HL-60/S4 treated with phorbol 12-myristate 13-acetate at 8.2 ng/mL for 4 days and 3 days (cell line): ENCODE measurements at regions not wholly inside any gene's neighbourhood (a gene's known extent, or its start where the extent isn't known, plus 50 kb on each side); places are given as distances from the start of the nearest gene placed in this dataset.
"Not testable (repeated sequence)": the region's sequence is repeated elsewhere in the genome, so short reads cannot be mapped to it uniquely, and the experiment has no call there.

Experiments used
- in situ Hi-C: fragments of 300-500 bp; cut with MboI; formaldehyde crosslinking; loops from 2 replicates; pipeline ENCODE4 v1.15.0; 2022; ENCODE audit warnings: low sequenced_read_pairs

DNA sequence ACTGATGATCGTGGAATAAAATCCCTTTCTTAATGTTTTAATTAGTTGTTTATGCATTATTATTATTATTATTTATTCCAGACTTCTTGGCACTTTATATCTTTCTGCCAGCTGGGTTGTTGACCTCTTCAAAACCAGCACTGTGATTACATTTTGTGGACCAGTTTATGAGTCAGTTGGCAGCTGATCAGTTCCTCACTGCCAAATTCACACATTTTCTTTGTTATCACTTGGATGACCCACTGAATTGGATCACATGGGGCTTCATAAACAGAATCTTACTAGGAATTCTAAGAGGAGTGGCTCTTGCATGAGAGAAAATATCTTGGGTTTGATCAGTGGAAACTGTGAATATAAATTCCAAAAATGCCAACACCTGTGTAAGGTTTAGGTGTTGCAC, 321.8 kb upstream of the SPRED2 start:
- in situ Hi-C loops: no loop called here

DNA sequence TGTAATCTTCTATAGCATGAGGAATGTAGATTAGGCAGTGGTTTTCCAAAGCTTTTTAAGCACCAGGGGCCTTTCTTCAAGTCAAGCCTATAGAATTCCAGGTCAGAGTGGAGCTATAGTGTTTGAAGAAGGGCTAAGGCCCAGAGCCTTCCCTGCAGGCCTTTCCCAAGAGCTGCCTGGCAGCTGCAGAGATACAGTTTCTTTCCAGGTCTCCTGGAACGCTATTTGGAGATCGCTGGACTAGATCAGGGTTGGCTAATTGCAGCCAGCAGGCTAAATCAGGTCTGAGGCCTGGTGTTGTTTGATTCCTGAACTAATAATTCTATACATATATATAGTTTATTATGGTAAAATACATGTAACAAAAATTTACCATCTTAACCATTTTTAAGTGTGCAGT, 319.0 kb upstream of the SPRED2 start:
- in situ Hi-C loops: no loop called here

- in situ Hi-C loops: no loop called here
Measured at GRCh38 chr2:65749545-65749944, 317.1 kb upstream of the SPRED2 start.

GRCh38 chr2:65747875-65748274, 315.5 kb upstream of the SPRED2 start:
- in situ Hi-C loops: not testable (repeated sequence)

DNA sequence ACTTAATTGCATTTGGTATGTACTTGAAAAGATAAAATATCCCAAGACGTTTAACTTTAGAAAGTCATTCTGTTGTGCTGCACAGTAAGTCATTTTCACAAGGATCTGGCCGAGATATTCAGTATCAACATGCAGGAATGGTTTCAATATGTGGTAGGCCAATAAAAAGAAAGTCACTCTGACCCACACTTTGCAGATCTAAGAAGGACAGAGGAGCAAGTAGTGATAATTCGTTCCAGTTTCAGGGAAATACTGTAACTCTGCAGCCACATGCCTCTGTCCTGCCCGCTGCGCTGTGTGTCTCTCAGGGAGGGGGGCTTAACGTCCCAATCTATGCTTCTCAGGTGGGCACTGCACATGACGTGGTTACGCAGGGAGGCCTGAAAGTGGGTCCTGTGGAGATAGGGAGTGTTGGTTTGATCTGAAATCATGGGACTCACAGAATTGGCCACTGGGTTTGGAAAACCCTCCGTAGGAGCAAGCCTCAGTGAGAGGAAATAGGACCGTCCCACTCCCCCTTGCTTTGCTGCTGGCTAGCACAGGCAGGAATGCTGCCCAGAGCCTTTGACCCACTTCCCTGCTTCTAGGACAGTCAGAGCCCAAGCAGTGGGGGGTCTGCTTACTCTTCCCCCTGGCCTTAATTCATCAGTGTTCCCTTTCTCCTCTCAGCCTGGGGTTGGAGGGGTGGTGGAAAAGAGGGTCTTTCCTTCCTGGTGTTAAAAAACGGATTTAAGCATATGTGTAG, 314.7 kb upstream of the SPRED2 start:
- in situ Hi-C loops: no loop called here

DNA sequence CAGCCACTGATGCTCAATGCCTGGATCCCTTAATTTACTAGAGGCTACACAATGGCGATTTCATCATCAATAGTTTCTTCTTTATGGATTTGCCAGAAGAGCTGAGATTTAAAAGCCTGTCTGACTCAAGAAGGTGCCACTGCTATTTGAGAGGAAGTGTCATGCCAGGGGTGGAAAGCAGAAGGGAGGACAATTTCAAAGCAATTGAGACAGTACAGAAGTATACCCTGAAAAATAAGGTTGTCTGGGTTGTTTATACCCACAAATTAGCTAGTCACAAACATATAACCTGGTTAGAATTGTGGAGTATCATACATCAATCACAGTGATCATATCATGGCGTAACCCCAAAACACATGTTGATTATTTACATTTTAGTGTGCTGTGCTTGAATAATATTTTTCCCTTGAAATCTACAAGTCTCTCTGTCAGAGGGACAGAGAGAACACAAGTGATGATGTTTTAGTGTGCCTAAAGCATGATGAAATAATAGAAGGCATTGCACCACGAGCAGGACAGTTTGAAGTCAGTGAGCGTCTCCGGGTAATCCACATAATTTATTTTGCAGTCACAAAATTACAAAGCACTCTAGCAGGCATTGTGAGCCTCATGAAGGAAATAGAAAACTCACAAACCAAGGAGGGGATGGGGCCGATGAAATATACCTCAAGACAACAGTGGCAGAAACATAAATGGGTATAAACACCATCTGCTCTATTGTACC, 312.2 kb upstream of the SPRED2 start:
- in situ Hi-C loops: no loop called here

GRCh38 chr2:65742977-65743376, 310.6 kb upstream of the SPRED2 start:
- in situ Hi-C loops: no loop called here

DNA sequence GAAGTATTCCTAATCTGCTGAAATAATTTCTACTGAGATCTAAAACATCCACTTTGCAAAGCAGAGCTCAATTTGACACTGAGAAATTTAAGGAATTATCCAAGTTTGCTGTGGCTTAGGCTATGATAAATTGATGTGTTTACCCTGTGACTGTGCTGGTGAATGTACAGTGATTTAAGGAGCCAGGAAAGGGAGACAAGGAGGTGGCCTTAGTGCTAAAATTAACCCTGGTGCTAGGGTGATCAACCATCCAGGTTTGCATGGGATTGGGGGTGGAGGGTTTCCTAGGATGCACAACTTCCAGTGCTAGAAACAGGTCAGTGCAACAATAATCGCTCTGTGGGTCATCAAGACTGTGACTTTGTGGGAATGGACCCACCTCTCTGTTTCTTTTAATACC, 307.5 kb upstream of the SPRED2 start:
- in situ Hi-C loops: no loop called here

DNA sequence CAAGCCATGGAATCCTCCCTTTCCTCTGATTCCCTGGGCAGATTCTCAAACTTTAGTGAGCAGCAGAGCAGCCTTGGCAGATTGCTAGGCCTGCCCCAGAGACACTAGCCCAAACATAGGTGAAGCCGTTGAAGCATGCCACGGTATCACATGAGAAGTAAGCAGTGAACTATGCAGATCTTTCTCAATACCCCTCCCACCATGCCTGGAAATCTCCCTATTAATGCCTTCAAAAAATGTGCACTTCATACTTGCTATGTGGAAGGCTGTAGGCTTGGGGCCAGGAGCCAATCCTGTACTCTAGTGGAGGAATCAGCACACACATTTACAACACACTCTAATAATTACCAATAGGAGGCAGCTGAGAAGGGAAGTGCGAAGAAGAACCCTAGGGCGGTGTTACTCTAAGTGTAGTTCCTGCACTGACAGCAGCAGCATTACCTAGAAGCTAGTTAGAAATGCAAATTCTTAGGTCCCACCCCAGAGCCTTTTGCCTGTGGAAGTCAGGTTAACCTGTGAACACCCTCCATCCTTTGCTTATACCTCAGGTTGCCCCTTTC, 305.1 kb upstream of the SPRED2 start:
- in situ Hi-C loops: no loop called here

- in situ Hi-C loops: no loop called here
Measured at GRCh38 chr2:65731476-65731875, 299.1 kb upstream of the SPRED2 start.

GRCh38 chr2:65730186-65730585, 297.8 kb upstream of the SPRED2 start:
- in situ Hi-C loops: no loop called here

DNA sequence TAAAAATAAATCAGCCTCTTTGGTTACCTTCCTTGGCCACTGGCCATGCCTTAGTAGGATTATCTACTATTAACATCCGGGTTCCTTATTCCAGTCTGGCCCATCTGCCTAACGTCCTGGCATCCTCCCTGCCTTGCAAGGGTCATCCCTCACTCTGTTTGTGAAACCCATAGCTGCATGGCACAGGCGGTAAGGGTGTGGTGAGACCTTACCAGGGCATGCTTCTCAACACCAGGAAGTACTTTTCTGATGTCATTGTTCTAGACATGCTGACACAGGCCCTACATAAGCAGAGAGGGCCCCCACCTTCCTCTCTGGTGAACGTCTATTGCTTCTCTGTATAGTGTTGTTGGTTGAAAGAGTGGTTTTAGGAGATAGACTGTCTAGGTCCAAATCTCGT, 296.8 kb upstream of the SPRED2 start:
- in situ Hi-C loops: no loop called here

DNA sequence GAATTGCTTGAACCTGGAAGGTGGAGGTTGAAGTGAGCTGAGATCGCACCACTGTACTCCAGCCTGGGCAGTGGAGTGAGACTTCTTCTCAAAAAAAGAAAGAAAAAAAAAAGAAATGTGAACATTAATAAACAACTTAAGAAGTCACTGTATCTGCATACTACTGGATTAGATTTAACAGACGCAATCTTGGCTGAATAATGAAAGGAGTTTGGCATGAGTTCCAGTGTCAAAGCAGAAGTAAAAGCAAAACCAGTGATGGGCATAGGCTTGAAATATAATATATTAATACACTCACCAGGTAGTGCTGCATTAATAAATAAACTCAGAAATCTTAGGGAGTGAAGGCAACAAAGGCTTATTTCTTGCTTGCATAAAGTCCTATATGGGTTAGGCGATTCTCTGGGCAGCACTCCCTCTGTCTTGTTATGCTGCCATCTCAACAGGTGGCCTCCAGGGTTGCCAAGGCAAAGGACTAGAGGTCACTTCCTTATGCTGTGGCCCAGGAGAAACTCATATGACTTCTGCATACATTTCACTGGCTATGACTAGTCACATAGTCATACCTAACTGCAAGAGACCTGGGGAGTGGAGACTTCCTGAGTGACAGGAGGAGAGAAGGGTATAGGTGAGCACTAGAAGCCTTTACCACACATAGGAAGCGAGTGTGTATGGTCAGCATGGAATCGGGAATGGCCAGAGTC, 296.2 kb upstream of the SPRED2 start:
- in situ Hi-C loops: no loop called here

DNA sequence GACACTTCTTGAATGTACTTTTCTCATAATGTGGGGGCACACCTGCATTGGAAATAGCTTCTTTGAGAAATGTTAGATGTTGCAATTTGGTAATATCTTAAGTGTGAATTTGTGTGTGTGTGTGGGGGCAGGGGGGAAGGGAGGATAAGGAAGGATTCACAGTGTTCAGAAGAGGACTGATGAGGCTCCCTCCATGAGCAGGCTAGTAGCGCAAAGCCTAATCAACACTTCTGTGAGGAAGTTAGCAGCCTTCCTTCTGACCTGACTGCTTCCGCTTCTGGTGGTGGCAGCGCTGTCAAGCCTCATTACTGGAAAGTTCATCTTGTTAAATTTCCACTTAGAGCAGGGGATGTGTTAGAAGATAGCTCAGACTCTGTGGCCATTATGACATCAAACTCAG, 295.4 kb upstream of the SPRED2 start:
- in situ Hi-C loops: no loop called here

GRCh38 chr2:65727381-65727780, 295.0 kb upstream of the SPRED2 start:
- in situ Hi-C loops: no loop called here

- in situ Hi-C loops: no loop called here
Measured at GRCh38 chr2:65724752-65725151, 292.4 kb upstream of the SPRED2 start.

- in situ Hi-C loops: no loop called here
Measured at GRCh38 chr2:65724336-65724735, 291.9 kb upstream of the SPRED2 start.

DNA sequence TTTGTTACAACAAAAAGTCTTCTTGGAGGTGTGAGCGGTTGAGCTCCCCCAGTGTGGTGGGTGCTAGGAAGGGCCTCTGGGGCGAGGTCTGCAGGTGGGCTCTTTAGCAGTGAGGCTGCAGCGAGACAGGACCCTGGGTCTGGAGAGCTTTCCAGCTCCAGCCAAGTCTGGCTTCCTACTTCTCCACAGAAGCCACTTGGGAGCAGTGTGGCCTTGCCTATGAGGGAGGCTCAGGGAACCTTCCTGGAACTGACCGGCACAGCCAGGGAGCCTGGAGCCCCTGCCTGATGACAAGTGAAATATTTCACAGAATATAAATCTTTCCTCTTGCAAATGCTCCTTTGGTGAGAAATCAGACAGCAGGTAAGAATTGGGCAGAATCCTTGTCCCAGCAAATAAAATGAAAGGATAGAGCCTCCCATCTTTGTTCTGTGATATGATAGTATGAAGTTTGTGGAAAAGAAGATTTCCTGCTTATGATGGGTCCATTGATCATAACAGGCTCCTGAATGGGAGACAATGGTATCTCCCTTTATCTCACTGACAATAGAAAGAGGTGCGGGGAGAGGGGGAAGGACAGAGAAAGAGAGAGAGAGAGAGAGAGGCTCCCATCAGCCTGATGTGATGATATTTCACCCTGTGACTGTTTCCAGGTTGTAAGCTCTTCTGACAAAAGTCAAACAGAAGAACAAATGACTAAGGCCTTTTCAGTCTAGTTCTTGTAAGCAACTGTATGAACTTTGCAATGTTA, 289.8 kb upstream of the SPRED2 start:
- in situ Hi-C loops: no loop called here

DNA sequence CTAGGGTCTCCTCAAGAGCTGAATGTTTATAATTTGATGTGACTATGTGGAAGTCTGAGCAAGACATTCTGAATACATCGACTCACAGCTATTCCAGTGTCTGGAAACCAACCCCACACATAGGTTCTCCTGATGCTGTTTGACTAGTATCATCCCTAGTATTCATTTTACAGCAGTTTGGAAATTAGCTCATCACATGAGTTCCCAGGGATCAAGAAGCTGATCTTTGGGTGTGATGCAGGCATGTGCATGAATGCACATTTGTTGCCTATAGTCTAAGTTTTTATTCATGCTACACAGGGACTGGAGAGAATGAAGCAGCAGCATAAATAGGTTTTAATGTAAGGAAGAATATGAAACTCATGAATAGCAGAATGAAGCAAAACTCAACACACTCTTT, 284.3 kb upstream of the SPRED2 start:
- in situ Hi-C loops: no loop called here

GRCh38 chr2:65715323-65715722, 282.9 kb upstream of the SPRED2 start:
- in situ Hi-C loops: no loop called here

DNA sequence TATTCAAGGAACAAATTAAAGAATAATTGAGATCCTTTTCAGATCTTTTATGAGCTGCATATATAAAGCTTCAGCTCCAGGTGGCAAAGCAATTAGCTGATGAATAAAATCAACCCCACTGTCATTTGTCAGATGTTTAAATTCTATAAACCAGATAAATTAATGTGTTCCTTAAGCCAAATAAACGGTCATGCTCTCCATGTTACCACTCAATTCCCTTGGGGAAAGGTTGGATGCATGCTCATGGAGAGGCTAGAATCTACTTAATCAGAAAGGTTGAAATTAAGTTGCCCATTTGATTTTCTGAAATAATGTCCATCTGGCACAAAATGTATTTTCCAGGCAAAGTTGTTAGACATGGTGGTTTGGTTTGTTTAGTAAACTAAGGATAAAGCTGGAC, 282.5 kb upstream of the SPRED2 start:
- in situ Hi-C loops: no loop called here
